Mesodermal cell (in vitro differentiated cells): ENCODE measurements at regions not wholly inside any gene's neighbourhood (a gene's known extent, or its start where the extent isn't known, plus 50 kb on each side); places are given as distances from the start of the nearest gene placed in this dataset.

Experiments
- H3K27ac ChIP-seq: 2 replicates; pipeline ENCODE4 v1.7.0; 2013; ENCODE audit warnings: mild to moderate bottlenecking, low read depth, low read length, moderate library complexity; ENCODE audit not compliant: severe bottlenecking
- H3K36me3 ChIP-seq: 2 replicates; pipeline ENCODE4 v1.7.1; 2013; ENCODE audit warnings: mild to moderate bottlenecking, low read length, moderate library complexity; ENCODE audit not compliant: control insufficient read depth, insufficient read depth
- H3K4me1 ChIP-seq: one replicate; pipeline ENCODE4 v1.7.1; 2013; ENCODE audit warnings: mild to moderate bottlenecking, low read length; ENCODE audit not compliant: insufficient read depth, control insufficient read depth, poor library complexity, severe bottlenecking
- H3K4me3 ChIP-seq: 2 replicates; pipeline ENCODE4 v1.7.0; 2013; ENCODE audit warnings: low read length, control low read depth, mild to moderate bottlenecking; ENCODE audit not compliant: insufficient read depth, poor library complexity, severe bottlenecking; ENCODE audit errors: extremely low read depth
- H3K9me3 ChIP-seq: 2 replicates; pipeline ENCODE4 v1.7.1; 2013; ENCODE audit warnings: mild to moderate bottlenecking, low read length, moderate library complexity; ENCODE audit not compliant: control insufficient read depth
- WGBS, 2 experiments: methylation state at CpG; one replicate each; pipeline ENCODE4 v1.1.5; 2013; ENCODE audit warnings: missing lambda C conversion rate in 2 of 2; ENCODE audit not compliant: insufficient coverage in 2 of 2; 5-methylcytosine and 5-hydroxymethylcytosine counted together

GRCh38 chr21:16535102-16535422, 805.3 kb downstream of the USP25 start:
- no peak overlapping the region for H3K27ac ChIP-seq
- H3K36me3 ChIP-seq: no peaks in the 10 kb centered on the region
- no peaks in the 10 kb centered on the region for H3K9me3 ChIP-seq
- WGBS, 2 experiments: 53 to 80% methylated on average over 1 to 2 of the region's 6 CpGs
- H3K4me3 ChIP-seq: no peak overlapping the region
- no peaks in the 10 kb centered on the region for H3K4me1 ChIP-seq

- WGBS, 2 experiments: no CpG with 5 or more reads among the region's 1 CpG
- no peak overlapping the region for H3K4me3 ChIP-seq
- no peak overlapping the region for H3K27ac ChIP-seq
- no peaks in the 10 kb centered on the region for H3K9me3 ChIP-seq
- H3K36me3 ChIP-seq: no peaks in the 10 kb centered on the region
- no peaks in the 10 kb centered on the region for H3K4me1 ChIP-seq
Observed at GRCh38 chr21:16535626-16536025, 805.8 kb downstream of the USP25 start.

GRCh38 chr21:16536140-16536539, 806.4 kb downstream of the USP25 start:
- H3K4me3 ChIP-seq: no peak overlapping the region
- H3K36me3 ChIP-seq: no peaks in the 10 kb centered on the region
- no peaks in the 10 kb centered on the region for H3K9me3 ChIP-seq
- no peaks in the 10 kb centered on the region for H3K4me1 ChIP-seq
- no peak overlapping the region for H3K27ac ChIP-seq

GRCh38 chr21:16536643-16537434, 807.1 kb downstream of the USP25 start:
- Histone ChIP-seq H3K4me3 (no peak overlapping the region), H3K9me3 (no peaks in the 10 kb centered on the region), H3K36me3 (no peaks in the 10 kb centered on the region), H3K27ac (no peak overlapping the region), H3K4me1 (no peaks in the 10 kb centered on the region)
- WGBS, 2 experiments: 92 to 100% methylated on average over 2 to 3 of the region's 12 CpGs

- Histone ChIP-seq H3K4me1 (no peaks in the 10 kb centered on the region), H3K27ac (no peak overlapping the region), H3K9me3 (no peaks in the 10 kb centered on the region), H3K4me3 (no peak overlapping the region), H3K36me3 (no peaks in the 10 kb centered on the region)
- WGBS, 2 experiments: no CpG with 5 or more reads among the region's 2 CpGs
Observed at GRCh38 chr21:16537501-16537900, 807.7 kb downstream of the USP25 start.

GRCh38 chr21:16538405-16538804, 808.6 kb downstream of the USP25 start:
- no peaks in the 10 kb centered on the region for H3K4me1 ChIP-seq
- H3K9me3 ChIP-seq: no peaks in the 10 kb centered on the region
- H3K36me3 ChIP-seq: no peaks in the 10 kb centered on the region
- H3K27ac ChIP-seq: no peak overlapping the region
- no peak overlapping the region for H3K4me3 ChIP-seq
- no CpG with 5 or more reads among the region's 4 CpGs for WGBS, 2 experiments

- Histone ChIP-seq H3K4me1 (no peaks in the 10 kb centered on the region), H3K36me3 (no peaks in the 10 kb centered on the region), H3K4me3 (no peak overlapping the region), H3K9me3 (no peaks in the 10 kb centered on the region), H3K27ac (no peak overlapping the region)
- 92% methylated on average over 4 of the region's 7 CpGs; no CpG with 5 or more reads in 1 of the 2 experiments for WGBS, 2 experiments
Observed at GRCh38 chr21:16538936-16539440, 809.2 kb downstream of the USP25 start.

- Histone ChIP-seq H3K27ac (no peak overlapping the region), H3K4me3 (no peak overlapping the region), H3K4me1 (no peaks in the 10 kb centered on the region), H3K36me3 (no peaks in the 10 kb centered on the region), H3K9me3 (no peaks in the 10 kb centered on the region)
- WGBS, 2 experiments: 80 to 100% methylated on average over 1 of the region's 3 CpGs
Observed at GRCh38 chr21:16540966-16541727, 811.4 kb downstream of the USP25 start.

- H3K9me3 ChIP-seq: no peaks in the 10 kb centered on the region
- H3K4me1 ChIP-seq: peaks cover 5% of the 10 kb centered on the region
- no peak overlapping the region for H3K27ac ChIP-seq
- H3K36me3 ChIP-seq: no peaks in the 10 kb centered on the region
- no CpG with 5 or more reads among the region's 4 CpGs for WGBS, 2 experiments
- no peak overlapping the region for H3K4me3 ChIP-seq
Observed at GRCh38 chr21:16550118-16550517, 820.3 kb downstream of the USP25 start.

- peaks cover 5% of the 10 kb centered on the region for H3K4me1 ChIP-seq
- 92% methylated on average over 2 of the region's 7 CpGs; no CpG with 5 or more reads in 1 of the 2 experiments for WGBS, 2 experiments
- no peaks in the 10 kb centered on the region for H3K36me3 ChIP-seq
- peak overlapping the region; percentile 26 for H3K27ac ChIP-seq
- no peaks in the 10 kb centered on the region for H3K9me3 ChIP-seq
- H3K4me3 ChIP-seq: no peak overlapping the region
Observed at GRCh38 chr21:16550917-16551741, 821.3 kb downstream of the USP25 start.
